CD8-positive, alpha-beta memory T cell (primary cell): ENCODE measurements at regions not wholly inside any gene's neighbourhood (a gene's known extent, or its start where the extent isn't known, plus 50 kb on each side); places are given as distances from the start of the nearest gene placed in this dataset.

Source experiments
- CTCF ChIA-PET: fragments of 350-600 bp; sonication (Branson Sonifier 250); formaldehyde crosslinking; loops from one replicate; lab custom pipeline; 2021; ENCODE audit warnings: antibody characterized with exemption; lab: Charles Lee
- POLR2A ChIA-PET: fragments of 350-600 bp; sonication (Branson Sonifier 250); formaldehyde crosslinking; loops from one replicate; lab custom pipeline; 2021; ENCODE audit warnings: antibody characterized with exemption; lab: Charles Lee
- DNase-seq, 5 donors: peaks; one replicate each; pipeline versions ENCODE4 v3.0.0 to v3.0.0-alpha.2; 2020 to 2022; ENCODE audit warnings: mixed read lengths in 1 of 5
- H3K27ac ChIP-seq: one replicate; pipeline ENCODE4 v1.7.0; 2013; ENCODE audit warnings: low read depth, mild to moderate bottlenecking, low read length, moderate library complexity
- H3K27me3 ChIP-seq: 2 replicates; pipeline ENCODE4 v1.7.0; 2013; ENCODE audit warnings: low read length, mild to moderate bottlenecking; ENCODE audit not compliant: insufficient read depth, poor library complexity, severe bottlenecking
- H3K36me3 ChIP-seq: 2 replicates; pipeline ENCODE4 v1.7.0; 2013; ENCODE audit warnings: mild to moderate bottlenecking, low read length, moderate library complexity; ENCODE audit not compliant: insufficient read depth
- H3K4me1 ChIP-seq: 2 replicates; pipeline ENCODE4 v1.7.0; 2013; ENCODE audit warnings: mild to moderate bottlenecking, low read length, moderate library complexity; ENCODE audit not compliant: insufficient read depth
- H3K4me3 ChIP-seq: 2 replicates; pipeline ENCODE4 v1.7.0; 2013; ENCODE audit warnings: mild to moderate bottlenecking, low read length
- H3K9me3 ChIP-seq: 2 replicates; pipeline ENCODE4 v1.7.0; 2013; ENCODE audit warnings: mild to moderate bottlenecking, low read length
- H3K27ac Mint-ChIP-seq, 8 donors: one replicate each; pipeline ENCODE4 v1.8.0; 2020 to 2021; ENCODE audit warnings: mixed read lengths in 8 of 8, mild to moderate bottlenecking in 6 of 8, inconsistent platforms in 3 of 8, moderate library complexity in 3 of 8
- H3K27me3 Mint-ChIP-seq, 2 donors: one replicate each; pipeline ENCODE4 v1.8.0; 2020 to 2021; ENCODE audit warnings: mixed read lengths in 2 of 2, mild to moderate bottlenecking in 1 of 2, moderate library complexity in 1 of 2
- H3K36me3 Mint-ChIP-seq, 3 donors: one replicate each; pipeline ENCODE4 v1.8.0; 2020 to 2021; ENCODE audit warnings: mixed read lengths in 3 of 3, inconsistent platforms in 1 of 3, mild to moderate bottlenecking in 1 of 3
- H3K4me1 Mint-ChIP-seq, 3 donors: one replicate each; pipeline ENCODE4 v1.8.0; 2020 to 2021; ENCODE audit warnings: mixed read lengths in 3 of 3, inconsistent platforms in 1 of 3, mild to moderate bottlenecking in 1 of 3
- H3K4me3 Mint-ChIP-seq, 7 donors: one replicate each; pipeline ENCODE4 v1.8.0; 2020 to 2021; ENCODE audit warnings: mixed read lengths in 7 of 7, mild to moderate bottlenecking in 6 of 7, moderate library complexity in 4 of 7, inconsistent platforms in 2 of 7
- H3K9me3 Mint-ChIP-seq, 5 donors: one replicate each; pipeline ENCODE4 v1.8.0; 2020 to 2022; ENCODE audit warnings: mixed read lengths in 5 of 5, mild to moderate bottlenecking in 3 of 5, moderate library complexity in 2 of 5, inconsistent platforms in 1 of 5

DNA sequence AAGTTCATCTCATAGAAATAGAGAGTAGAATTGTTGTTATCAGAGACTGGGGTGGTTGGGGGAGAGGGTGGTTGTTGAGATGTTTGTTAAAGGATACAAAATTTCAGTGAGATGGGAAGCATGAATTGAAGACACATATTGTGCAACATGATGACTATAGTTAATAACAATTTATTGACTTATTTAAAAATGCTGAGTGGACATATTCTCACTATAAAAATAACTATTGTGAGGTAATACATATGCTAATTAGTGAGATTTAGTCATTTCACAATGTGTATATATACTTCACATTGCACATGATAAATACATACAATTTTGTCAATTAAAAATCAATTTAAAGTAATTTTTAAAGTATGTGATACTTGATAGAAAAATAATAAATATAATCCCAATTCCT lies 722.5 kb upstream of the CHD1 start:
- H3K9me3 ChIP-seq = no peaks in the 10 kb centered on the region
- peaks cover 0 to 19% (median 4%) of the 10 kb centered on the region in 5 donors for H3K9me3 Mint-ChIP-seq
- H3K36me3 Mint-ChIP-seq = no peaks in the 10 kb centered on the region
- POLR2A ChIA-PET = no interaction called here
- no peak overlapping the region for H3K4me3 ChIP-seq
- no peaks in the 10 kb centered on the region for H3K36me3 ChIP-seq
- H3K27me3 ChIP-seq = no peaks in the 10 kb centered on the region
- no peak for DNase-seq
- H3K27ac ChIP-seq = no peak overlapping the region
- no peaks in the 10 kb centered on the region for H3K4me1 ChIP-seq
- H3K27me3 Mint-ChIP-seq = no peaks in the 10 kb centered on the region
- H3K27ac Mint-ChIP-seq = no peak overlapping the region
- no peak overlapping the region for H3K4me3 Mint-ChIP-seq
- CTCF ChIA-PET = no interaction called here
- H3K4me1 Mint-ChIP-seq = no peaks in the 10 kb centered on the region

DNA sequence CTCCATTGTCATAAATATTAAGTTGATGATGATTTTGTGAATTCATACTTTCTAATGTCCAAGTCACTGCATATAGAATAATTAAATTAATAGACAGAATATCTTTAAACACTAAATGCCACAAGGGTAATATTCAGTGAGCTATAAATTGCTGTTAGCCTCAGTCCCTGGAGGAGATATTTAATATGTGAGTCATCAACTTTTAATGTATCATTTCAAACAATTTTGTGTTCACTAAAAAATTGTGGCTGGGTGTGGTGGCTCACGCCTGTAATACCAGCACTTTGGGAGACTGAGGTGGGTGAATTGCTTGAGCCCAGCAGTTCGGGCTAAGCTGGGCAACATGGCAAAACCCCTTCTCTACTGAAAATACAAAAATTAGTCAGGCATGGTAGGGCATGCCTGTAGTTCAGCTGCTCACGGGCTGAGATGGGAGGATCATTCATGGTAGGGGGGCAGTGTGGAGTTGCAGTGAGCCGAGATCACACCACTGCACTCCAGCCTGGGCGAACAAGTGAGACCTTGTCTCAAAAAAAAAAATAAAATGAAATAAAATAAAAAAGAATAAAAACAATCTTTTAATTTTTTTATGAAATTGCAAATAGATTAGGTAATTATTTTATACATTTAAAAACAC lies 717.3 kb upstream of the CHD1 start:
- no peaks in the 10 kb centered on the region for H3K9me3 ChIP-seq
- no peak for DNase-seq
- Mint-ChIP-seq H3K27ac (peak overlapping the region in 1 of 8 donors; percentile 21), H3K4me3 (no peak overlapping the region), H3K4me1 (no peaks in the 10 kb centered on the region), H3K9me3 (peaks cover 0 to 10% (median 2%) of the 10 kb centered on the region in 5 donors), H3K27me3 (no peaks in the 10 kb centered on the region), H3K36me3 (no peaks in the 10 kb centered on the region)
- H3K27ac ChIP-seq = no peak overlapping the region
- CTCF ChIA-PET = no interaction called here
- H3K4me3 ChIP-seq = no peak overlapping the region
- H3K4me1 ChIP-seq = no peaks in the 10 kb centered on the region
- no peaks in the 10 kb centered on the region for H3K36me3 ChIP-seq
- H3K27me3 ChIP-seq = no peaks in the 10 kb centered on the region
- POLR2A ChIA-PET = no interaction called here

DNA sequence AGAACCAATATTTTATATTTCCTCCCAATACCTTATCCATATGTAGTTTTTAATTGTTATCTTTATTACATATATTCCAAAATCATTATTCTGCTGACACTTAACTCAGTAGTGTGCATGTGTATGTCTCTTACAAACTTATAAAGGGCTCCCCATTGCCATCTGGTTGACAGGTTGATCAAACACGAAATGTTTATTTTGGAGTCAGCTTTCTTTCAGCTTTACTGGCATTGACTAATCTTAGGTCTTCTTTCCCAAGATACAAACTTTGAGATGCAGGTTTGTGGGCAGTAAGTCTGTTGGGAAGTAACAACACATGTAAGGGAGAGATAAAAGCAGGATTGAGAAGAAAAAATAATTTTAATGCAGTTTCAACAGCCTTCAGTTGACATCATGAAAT lies 716.0 kb upstream of the CHD1 start:
- peaks cover 0 to 8% (median 2%) of the 10 kb centered on the region in 5 donors for H3K9me3 Mint-ChIP-seq
- ChIA-PET POLR2A (no interaction called here), CTCF (no interaction called here)
- Histone ChIP-seq H3K4me3 (no peak overlapping the region), H3K4me1 (no peaks in the 10 kb centered on the region), H3K36me3 (no peaks in the 10 kb centered on the region), H3K27ac (no peak overlapping the region), H3K27me3 (no peaks in the 10 kb centered on the region), H3K9me3 (no peaks in the 10 kb centered on the region)
- no peaks in the 10 kb centered on the region for H3K27me3 Mint-ChIP-seq
- H3K36me3 Mint-ChIP-seq = no peaks in the 10 kb centered on the region
- no peak for DNase-seq
- no peaks in the 10 kb centered on the region for H3K4me1 Mint-ChIP-seq
- H3K4me3 Mint-ChIP-seq = no peak overlapping the region
- no peak overlapping the region for H3K27ac Mint-ChIP-seq

DNA sequence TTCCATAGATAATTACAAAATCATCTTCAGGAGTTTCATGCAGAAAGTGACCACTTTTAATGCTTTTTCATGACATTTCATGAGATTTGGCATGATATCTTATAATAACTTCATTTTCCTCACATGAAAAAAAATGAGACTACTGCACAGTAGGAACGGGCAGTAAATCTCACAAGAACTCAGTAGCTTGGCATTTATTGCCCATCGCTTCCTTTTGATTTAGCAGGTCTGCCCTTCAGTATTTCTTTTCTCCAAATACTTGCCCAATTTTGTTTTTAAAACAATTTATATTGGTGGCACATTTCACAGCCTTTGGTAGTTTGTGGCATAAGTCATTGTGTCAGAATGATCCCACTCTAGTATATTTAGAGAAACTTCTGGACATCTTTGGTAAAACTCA lies 711.8 kb upstream of the CHD1 start:
- H3K27ac Mint-ChIP-seq = no peak overlapping the region
- no peaks in the 10 kb centered on the region for H3K4me1 ChIP-seq
- POLR2A ChIA-PET = no interaction called here
- no peak for DNase-seq
- no peaks in the 10 kb centered on the region for H3K36me3 Mint-ChIP-seq
- no peaks in the 10 kb centered on the region for H3K4me1 Mint-ChIP-seq
- no peaks in the 10 kb centered on the region for H3K27me3 ChIP-seq
- no peaks in the 10 kb centered on the region for H3K9me3 ChIP-seq
- no peak overlapping the region for H3K27ac ChIP-seq
- H3K4me3 ChIP-seq = no peak overlapping the region
- no peak overlapping the region for H3K4me3 Mint-ChIP-seq
- H3K36me3 ChIP-seq = no peaks in the 10 kb centered on the region
- no peaks in the 10 kb centered on the region for H3K27me3 Mint-ChIP-seq
- peaks cover 2 to 11% (median 2%) of the 10 kb centered on the region in 5 donors for H3K9me3 Mint-ChIP-seq
- CTCF ChIA-PET = no interaction called here

DNA sequence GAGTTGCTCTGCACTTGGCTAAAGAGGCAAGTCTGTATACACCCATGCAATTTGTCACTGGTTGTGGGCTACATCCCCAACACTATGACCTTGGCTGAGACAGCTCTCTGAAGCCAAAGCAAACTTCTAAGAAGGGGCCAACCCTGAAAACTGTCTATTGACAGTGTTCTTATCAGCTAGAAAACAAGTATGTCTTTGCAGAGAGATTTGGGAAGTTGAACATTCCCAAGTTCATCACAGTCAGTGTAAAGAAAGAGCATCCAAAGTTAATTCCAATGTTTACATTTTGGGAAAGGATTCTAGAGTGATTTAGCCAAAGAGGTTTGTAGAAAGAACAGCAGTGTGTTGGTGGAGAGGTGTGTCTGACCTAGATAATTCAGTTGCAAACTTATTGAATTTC lies 711.1 kb upstream of the CHD1 start:
- Histone ChIP-seq H3K27ac (no peak overlapping the region), H3K4me3 (no peak overlapping the region), H3K27me3 (no peaks in the 10 kb centered on the region), H3K36me3 (no peaks in the 10 kb centered on the region), H3K9me3 (no peaks in the 10 kb centered on the region), H3K4me1 (no peaks in the 10 kb centered on the region)
- POLR2A ChIA-PET = no interaction called here
- no peaks in the 10 kb centered on the region for H3K27me3 Mint-ChIP-seq
- CTCF ChIA-PET = no interaction called here
- no peaks in the 10 kb centered on the region for H3K4me1 Mint-ChIP-seq
- no peak overlapping the region for H3K27ac Mint-ChIP-seq
- peaks cover 2 to 11% (median 2%) of the 10 kb centered on the region in 5 donors for H3K9me3 Mint-ChIP-seq
- no peaks in the 10 kb centered on the region for H3K36me3 Mint-ChIP-seq
- no peak overlapping the region for H3K4me3 Mint-ChIP-seq
- no peak for DNase-seq

DNA sequence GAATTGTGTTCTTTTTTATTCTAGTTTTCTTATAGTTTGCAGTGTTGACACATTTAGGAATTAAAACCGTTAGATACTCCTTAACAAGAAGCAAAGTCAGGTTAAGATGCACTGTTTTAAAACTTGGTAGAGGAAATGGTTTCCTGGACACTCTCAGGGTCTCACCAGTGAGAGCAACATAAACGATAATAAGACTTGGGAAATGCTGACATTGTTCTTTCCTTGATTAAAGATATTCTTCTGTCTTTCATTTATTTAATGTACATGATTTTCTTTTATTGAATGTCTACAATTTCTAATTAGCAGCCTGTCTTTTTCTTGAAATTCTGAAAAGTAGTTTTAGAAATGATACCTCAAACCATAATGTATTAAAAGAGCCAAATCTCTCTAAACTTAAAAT lies 707.9 kb upstream of the CHD1 start:
- Histone ChIP-seq H3K27ac (no peak overlapping the region), H3K9me3 (no peaks in the 10 kb centered on the region), H3K4me1 (no peaks in the 10 kb centered on the region), H3K27me3 (no peaks in the 10 kb centered on the region), H3K4me3 (no peak overlapping the region), H3K36me3 (no peaks in the 10 kb centered on the region)
- Mint-ChIP-seq H3K27ac (no peak overlapping the region), H3K36me3 (no peaks in the 10 kb centered on the region), H3K27me3 (no peaks in the 10 kb centered on the region), H3K4me1 (no peaks in the 10 kb centered on the region), H3K9me3 (peaks cover 2 to 8% (median 5%) of the 10 kb centered on the region in 5 donors), H3K4me3 (no peak overlapping the region)
- CTCF ChIA-PET = no interaction called here
- POLR2A ChIA-PET = no interaction called here
- no peak for DNase-seq

DNA sequence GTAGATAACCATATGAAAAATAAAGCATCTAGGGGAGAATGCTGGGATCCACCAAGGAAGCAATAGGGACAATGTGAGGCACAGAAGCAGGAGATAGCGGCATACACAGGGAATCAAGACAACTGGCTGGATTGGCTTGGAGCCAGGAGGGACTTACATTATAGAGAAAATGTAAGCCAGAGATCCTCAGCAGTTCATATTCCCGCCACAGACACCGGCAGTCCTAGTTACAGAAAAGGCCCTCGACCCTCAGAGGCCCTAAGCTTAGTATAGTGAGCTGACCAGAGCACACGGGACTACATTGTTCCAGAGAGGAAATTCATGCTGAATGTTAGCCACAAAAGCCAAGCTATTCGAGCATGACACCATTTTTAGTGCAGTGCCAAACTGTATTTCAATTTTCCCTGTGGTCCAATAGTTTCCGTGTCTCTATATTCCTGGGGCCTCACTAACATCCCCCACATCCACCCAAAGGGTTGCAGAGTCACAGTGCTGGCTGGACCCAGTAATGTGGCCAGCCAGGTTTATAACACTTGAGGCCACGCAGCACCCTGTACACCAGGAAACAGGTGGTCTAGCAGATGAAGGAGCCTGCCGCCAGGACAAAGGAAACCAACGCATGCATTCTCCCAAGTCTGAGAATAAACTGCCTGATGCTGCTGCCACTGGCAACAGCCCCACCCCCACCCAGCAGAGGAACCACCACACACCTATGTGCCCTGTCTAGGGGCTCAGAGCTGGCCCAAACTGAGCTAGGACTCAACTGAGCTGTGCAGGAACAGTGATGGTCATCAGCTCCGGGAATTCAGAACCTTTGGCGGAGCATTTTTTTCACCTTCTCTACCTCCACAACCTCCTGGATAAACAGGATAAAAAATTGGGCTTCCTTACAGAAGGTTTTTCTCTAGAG lies 693.2 kb upstream of the CHD1 start:
- Histone ChIP-seq H3K4me3 (no peak overlapping the region), H3K27me3 (no peaks in the 10 kb centered on the region), H3K27ac (no peak overlapping the region), H3K9me3 (no peaks in the 10 kb centered on the region), H3K4me1 (no peaks in the 10 kb centered on the region), H3K36me3 (no peaks in the 10 kb centered on the region)
- Mint-ChIP-seq H3K9me3 (peaks cover 0 to 17% (median 5%) of the 10 kb centered on the region in 5 donors), H3K27me3 (no peaks in the 10 kb centered on the region), H3K36me3 (no peaks in the 10 kb centered on the region), H3K4me1 (no peaks in the 10 kb centered on the region), H3K27ac (no peak overlapping the region), H3K4me3 (no peak overlapping the region)
- ChIA-PET POLR2A (no interaction called here), CTCF (no interaction called here)
- DNase-seq = no peak

DNA sequence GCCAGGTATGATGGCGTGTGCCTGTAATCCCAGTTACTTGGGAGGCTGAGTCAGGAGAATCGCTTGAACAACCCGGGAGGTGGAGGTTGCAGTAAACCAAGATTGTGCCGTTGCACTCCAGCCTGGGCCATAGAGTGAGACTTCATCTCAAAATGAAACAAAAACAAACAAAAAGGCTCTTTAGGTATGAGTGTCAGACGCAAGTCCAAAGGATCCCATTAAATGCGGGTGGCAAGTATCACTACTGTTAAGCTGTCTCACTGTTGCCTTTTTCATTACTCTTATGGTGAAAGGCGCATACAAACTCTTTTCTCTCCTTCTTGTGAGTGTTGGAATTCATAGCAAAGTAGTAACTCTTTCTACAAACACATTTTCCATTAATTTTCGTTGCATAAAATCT lies 688.5 kb upstream of the CHD1 start:
- Histone ChIP-seq H3K27me3 (no peaks in the 10 kb centered on the region), H3K4me3 (no peak overlapping the region), H3K4me1 (no peaks in the 10 kb centered on the region), H3K27ac (no peak overlapping the region), H3K9me3 (no peaks in the 10 kb centered on the region), H3K36me3 (no peaks in the 10 kb centered on the region)
- H3K27me3 Mint-ChIP-seq = no peaks in the 10 kb centered on the region
- no peaks in the 10 kb centered on the region for H3K36me3 Mint-ChIP-seq
- H3K4me3 Mint-ChIP-seq = no peak overlapping the region
- ChIA-PET CTCF (no interaction called here), POLR2A (no interaction called here)
- no peaks in the 10 kb centered on the region for H3K4me1 Mint-ChIP-seq
- H3K9me3 Mint-ChIP-seq = peaks cover 0 to 4% (median 2%) of the 10 kb centered on the region in 5 donors
- DNase-seq = no peak
- no peak overlapping the region for H3K27ac Mint-ChIP-seq
